HG02623 (cell line): ENCODE measurements at regions not wholly inside any gene's neighbourhood (a gene's known extent, or its start where the extent isn't known, plus 50 kb on each side); places are given as distances from the start of the nearest gene placed in this dataset.
A peak's percentile ranks its signal among the peaks of the same experiment; 100 is the strongest.

Experiments used
- ATAC-seq: cut with Tn5 transposase; IDR thresholded peaks from one replicate; pipeline ENCODE4 v1.9.1; 2021; ENCODE audit warnings: moderate library complexity; ENCODE audit not compliant: unreplicated experiment

DNA sequence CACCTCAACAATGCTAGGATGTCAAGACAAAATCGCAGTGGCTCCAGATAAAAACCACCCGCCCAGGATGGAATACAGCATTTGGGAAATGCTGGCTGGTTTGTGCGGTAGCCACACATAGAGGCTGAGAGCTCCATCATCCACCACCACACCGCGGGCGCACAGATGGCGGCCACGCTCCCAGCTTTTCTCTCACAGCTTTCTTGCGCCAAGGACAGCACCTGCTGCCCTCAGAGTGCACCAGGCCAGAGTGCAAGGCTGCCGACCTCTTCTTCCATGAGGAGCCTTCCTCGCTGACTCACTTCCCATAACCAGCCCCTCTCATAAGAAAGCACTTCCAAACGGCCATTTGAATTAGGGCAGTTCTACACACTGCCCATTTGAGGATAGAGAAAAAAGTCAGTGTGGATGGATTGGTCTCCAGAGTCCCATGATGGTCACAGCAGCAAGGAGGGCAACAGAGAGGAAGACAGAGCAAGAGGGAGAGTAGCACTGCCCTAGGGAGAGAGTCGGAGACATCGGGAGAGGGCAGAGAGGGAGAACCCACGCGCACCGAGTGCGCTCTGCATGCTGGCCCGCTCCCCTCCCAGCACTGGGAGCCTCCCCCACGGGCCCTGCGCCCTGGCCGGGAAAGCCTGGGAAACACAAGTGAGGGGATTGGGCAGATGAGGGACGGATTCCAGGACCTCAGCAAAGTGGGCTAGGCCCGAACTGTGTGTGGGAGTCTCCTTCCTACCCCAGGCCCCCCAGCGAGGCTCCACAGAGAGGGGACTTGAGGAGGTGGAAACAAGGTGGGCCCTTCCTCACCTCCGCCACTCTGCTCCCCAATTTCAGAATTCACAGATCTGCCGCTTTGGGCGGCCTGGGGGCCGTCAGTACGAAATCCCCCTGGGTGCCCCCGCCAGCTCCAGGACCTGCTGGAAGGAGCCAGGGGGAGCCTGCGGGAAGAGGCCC, 156.9 kb downstream of the USP12 start:
- no peak for ATAC-seq

DNA sequence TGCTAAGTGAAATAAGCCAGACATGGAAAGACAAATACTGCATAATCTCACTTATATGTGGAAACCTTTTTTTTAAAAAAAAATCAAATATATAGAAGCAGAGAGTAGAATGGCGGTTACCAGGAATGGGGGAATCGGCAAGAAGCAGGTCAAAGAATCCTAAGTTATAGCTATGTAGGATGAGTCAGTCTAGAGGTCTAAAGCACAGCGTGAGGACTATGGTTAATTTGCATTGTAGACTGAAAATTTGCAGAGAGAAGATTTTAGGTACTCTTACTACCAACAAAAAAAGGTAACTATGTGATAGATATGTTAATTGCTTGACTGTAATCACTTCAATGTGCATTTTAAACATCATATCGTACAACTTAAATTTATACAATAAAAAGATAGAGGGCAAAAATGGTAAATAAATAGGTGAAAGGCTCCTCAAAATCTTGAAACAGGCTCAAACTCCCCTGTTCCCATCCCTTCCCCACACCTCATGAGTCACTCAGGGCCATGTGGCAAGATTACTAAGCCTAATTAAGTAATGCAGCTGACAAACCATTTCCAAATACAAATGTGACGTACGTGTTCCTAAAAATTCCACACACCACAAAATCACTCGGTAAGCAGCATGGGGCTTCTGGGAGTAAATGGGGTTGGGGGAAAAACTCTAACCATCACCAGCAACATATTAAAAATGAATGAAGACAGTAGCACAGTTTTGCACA, 159.0 kb downstream of the USP12 start:
- no peak for ATAC-seq

DNA sequence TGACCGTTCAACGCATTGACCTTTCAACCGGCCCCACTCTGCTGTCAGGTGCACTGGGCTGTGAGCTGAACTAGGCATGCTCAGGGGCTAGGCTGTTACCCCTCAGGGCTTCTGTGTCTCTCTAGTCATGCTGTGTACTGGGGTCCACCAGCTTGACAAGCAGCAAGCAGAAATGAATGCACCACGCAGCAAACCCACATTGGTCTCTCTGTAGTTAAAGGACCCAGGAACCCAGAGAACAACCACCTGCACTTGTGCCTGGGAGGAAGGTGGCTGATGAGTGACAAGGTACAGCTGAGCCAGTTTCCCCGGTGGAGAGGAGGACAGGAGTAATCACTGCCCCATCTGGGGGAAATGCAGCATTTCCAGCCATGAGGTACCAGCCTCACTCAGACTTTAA, 159.9 kb downstream of the USP12 start:
- ATAC-seq = no peak

DNA sequence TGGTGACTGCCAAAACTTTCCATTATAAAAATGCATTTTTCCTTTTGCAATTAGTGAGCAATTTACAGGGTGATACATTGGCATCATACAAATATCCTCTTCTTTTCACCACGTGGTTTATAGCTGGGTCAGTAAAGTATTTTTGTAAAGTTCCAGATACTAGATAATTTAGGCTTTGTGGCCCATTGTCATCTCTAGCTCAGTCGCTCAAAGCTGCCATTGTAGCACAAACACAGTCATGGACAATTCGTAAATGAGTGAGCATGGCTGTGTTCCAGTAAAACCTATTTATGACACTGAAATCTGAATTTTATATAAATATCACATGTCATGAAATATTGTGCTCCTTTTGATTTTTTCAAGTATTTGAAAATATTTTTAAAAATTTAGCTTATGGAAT, 162.9 kb downstream of the USP12 start:
- no peak for ATAC-seq

DNA sequence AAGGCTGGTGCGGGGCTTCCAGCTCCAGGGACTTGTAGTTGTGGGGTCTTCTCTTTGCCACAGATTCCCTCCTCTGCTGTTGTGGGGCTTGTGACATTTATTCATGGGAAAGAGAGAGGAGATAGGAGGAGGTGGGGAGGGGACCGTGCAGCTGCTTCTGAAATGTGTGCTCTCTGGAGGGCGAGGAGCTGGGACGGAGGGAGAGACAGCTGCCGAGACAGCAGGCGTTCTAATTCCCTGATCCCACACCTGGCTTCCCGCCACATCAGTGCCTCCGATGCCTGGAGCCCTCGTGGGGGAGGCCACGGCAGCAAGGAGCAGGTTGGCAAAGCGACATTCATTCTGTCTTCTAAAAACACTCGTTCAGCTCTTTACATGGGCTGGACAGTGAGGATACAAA, 164.4 kb downstream of the USP12 start:
- no peak for ATAC-seq

DNA sequence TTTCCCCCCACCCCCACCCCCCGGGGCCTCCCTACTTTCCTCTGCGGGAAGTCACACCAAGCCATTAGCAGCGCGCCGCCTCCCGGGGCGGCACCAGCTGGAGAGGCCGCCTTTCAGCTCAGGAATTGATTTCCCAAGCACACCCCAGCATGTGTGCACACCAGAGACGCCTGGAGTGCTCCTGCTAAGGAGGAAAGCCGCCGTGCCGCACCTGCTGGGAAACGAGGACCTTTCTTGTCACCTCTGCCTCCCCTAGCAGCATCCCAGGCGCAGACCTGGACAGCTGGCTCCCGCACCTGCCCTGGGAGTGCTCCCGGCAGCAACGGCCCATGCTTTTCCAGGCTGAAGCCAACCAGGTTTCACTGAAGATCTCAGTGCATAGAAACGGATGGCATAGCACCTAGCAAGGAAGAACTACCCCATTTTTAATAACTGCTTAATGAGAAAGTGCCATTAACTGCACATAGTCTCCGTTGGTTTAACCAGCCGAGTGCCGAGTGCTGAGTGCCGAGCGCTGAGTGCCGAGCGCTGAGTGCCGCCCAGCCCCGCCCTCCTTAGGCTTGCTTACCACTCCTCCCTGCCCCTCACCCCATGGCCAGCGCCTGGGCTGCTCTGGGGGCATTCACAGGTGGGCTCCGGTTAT, 165.0 kb downstream of the USP12 start:
- no peak for ATAC-seq

DNA sequence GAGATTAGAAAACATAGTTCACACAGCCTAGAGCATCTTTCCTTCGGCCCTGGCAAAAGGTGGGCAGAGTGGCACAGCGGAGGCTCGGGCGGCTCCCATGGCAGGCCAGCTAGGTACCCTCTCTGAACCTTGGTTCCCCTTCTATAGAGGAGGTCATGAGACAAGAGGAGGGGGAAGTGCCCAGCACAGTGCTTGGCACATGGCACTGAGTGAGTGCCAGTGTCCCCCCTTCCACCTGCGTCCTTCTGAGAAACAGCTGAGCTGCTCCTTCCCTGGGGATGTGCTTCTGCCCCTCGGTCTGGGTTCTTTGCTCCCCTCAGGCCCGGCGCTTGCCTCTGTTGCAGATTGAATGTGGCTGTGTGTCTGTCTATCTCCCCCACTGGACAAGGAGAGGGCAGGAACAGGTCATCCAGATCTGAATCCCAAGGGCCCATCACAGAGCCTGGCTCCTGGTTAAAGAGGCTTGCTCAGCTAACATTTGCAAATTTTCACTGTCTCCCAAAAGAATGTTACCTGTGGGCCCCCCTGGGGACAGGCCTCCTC, 165.6 kb downstream of the USP12 start:
- no peak for ATAC-seq

DNA sequence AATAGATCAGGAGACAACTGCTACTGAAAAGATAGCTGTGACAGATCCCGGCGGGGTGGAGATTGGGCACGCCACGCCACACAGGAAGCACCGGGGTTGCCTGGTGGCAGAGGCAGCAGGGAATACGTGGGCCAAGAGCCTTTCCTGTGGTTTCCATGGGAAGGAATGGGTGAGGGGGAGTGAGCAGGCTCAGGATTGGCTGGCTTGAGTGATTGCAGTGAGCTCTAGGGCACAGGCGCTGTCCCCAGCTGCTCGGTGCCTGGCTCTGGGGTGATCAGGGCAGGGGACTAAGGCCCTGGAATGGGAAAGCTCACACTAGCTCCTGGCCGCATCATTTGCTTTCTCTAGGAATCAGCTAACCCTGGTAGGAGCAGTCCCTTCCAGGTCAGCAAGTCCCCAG, 166.1 kb downstream of the USP12 start:
- no peak for ATAC-seq

DNA sequence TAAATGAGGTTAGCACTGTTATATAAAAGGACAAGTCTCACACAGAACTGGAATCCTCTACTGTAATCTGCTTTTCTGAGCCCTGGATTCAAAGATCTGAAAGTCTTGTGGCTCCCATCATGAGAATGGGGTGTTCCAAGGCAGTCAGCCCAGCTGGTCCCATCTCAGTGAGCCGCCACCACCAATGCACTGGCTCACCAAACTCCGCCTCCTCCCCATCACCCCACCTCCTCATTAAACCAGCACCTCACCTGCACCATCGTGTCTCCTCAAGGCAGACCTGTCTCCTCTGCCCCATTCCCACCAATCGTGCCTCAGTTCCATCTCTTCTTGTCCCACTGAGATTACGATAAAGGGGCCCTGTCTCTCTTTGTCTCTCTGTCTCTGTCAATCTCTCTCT, 166.7 kb downstream of the USP12 start:
- ATAC-seq = no peak

DNA sequence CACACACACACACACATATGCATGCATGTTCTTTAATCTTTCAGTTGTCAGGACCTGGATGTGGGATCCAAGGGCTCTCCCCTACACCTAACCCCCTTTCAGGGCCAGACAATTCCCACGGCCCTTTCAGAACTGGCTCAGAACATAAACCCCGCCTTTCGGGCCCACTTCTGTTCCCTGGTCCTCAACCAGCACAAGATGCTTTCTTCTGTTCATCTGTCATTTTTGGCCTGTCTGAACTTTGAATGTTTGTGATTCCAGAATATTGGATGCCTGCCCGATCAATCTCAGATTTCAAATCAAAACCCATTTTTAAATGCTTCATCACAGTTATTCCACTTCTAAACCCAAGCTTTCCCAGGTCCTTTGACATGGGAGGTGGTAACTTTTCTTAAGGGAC, 167.3 kb downstream of the USP12 start:
- ATAC-seq = no peak

DNA sequence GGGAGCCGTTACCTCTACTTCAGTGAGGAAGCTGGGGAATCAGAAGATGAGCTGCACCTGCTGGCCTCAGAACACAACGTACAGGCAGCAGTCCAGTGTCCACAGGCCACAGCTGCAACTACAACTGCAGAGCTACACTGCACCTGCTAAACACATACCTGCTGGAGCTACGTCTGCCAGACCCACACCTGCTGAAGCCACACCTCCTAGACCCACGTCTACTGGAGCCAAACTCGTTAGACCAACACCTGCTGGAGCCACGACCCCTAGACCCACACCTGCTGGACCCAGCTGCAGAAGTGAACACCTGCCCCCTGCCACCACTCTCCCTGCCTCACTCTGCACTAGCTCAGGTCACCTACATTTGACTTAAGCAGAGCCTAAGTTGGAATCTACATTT, 169.9 kb downstream of the USP12 start:
- ATAC-seq = no peak

DNA sequence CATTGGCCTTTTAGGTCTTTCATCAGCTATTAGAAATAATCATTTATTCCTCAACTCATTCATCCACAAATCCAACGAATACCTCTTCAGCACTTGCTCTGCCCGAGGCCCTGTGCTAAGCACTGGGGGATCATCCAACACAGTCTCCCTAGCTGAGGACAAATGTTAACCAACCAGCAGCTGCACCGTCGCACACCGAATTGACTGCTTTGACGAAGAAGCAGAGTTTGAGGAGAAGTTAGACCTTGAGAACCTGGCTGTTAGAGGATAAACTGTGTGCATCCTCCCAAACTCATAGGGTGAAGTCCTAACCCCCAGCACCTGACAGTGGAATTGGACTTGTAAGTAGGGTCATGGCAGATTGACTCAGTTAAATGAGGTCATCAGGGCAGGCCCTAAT, 170.9 kb downstream of the USP12 start:
- ATAC-seq = no peak

DNA sequence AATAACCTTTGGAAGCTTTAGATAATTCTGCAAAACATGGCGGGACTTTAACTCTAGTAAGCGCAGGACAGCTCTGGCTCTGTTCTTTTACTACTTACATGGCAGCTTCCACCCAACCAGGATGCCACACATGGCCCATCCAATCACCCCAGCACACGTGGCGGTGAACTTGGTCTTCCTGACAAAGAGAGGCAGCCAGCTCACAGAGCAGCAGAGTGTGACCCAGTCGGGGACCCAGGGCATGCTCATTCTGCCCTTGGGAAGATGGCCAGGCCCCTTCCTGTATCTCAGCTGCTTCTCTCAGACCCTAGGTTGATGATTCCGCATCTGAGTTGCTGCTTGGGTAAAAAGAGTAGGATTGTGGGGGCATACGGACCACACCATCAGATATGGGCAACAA, 172.1 kb downstream of the USP12 start:
- no peak for ATAC-seq

DNA sequence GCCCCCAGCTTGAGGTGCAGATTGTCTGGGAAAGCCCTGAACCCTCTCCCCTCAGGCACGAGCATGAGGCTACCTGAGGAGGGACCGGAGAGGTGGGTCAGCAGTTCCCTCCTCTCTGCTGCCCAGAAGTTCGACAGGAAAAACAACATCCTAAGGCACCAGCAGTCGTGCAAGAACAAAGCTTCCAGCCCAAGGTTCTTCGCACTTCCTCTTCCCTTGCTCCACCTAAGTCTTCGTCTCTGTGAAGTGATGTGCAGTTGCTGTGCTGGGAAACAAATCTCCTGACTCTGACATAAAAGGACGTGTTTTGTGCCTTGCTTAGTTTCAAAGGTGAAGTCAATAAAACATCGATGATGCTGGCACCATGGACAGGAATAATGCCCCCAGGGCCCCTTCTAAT, 173.3 kb downstream of the USP12 start:
- no peak for ATAC-seq

DNA sequence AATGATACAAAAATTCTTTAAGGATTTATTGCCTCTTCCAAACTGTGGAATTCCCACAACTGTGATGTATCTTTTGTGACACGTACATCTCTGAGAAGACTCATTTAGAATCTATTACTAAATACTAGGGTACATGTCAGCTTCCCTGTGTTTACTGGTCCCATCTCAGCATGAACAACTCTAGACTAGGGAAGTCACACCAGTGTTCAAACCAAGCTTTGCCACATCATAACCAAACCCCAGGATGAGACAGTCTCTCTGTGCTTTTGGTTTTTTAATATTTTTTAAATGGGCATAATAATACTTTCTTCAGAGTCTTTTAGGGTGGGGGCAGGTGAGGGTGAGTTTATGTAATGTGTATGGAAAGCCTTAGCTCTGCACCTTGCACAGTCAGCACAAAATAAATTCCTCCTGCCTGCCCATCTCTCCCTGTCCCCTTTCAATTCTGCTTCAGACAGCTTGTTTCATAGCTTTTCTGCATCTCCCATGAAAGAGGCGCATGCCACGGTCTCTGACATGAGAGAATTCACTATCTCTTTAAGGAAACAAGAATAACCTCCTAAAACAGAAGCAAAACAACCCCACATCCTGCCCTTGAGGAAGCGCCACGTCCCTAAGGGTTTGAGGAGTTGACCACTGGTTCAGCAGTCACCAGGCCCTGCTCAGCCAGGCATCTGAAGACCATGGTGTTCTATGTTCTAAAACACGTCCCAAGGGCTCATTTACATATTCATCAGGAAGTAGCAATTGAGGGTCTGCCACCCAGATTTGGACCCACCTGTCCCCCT, 174.5 kb downstream of the USP12 start:
- peak; percentile 76 for ATAC-seq

DNA sequence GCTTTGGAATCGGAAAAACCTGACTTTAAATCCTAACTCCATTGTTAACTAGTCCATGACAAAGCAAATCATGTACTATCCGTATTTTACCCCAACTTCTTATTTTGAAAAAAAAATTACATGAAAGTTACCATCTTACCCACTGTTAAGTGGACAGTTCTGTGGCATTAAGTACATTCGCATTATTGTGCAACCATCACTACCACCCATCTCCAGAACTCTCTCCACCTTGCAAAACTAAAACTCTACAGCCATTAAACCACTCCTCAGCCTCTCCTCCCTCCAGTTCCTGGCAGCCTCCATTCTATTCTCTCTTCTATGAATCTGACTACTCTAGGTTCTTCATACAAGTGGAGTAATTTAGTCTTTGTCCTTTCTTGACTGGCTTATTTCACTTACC, 176.5 kb downstream of the USP12 start:
- ATAC-seq = no peak

DNA sequence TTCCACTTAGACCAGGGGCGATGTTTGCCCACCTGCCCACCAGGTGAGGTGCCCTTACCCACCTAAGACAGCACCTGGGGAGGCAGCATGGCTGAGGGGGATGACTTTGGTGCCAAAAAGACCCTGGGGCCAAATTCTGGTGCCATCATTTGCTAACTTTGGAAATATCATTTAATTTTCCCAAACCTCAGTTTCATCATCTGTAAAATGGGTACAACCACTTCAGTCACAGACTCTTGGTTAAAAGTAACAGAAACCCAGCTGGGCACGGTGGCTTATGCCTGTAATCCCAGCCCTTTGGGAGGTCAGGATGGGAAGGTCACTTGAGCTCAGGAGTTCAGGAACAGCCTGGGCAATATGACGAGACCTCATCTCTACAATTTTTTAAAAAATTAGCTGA, 177.8 kb downstream of the USP12 start:
- ATAC-seq = no peak

DNA sequence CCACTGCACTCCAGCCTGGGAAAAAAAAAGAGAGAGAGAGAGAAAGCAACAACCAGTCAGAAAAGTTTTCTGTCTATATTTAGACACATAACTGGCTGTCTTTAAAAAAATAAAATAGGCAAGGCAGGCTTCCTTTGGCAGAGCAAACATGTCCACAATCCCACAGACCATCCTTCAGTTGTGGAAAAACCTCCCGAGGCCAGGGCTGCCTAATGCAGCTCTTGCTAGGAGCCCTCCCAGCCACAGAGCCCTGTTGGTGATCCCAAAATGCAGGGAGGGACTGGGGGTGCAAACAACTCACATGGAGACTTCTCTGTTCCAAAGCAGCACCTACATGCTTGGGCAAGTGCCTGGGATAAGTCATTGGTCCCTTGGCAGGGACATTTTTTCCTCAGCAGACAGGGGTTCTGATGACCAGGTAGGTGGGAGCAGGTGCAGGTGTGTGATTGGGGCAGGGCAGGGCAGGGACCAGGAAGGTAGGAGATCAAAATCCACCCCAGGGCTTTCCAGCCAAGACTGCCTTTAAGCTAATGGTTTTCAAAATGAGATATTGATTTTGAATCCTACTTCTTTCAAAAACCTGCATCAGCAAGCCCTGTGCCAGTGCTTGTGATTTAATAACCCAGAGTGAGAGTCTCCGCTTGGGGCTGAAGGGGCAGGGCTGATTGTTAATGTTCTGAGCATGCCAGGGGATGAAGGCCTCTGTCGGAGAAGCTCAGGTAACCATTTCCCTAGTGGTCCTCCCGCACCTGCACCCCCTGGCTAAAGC, 178.5 kb downstream of the USP12 start:
- ATAC-seq = no peak

DNA sequence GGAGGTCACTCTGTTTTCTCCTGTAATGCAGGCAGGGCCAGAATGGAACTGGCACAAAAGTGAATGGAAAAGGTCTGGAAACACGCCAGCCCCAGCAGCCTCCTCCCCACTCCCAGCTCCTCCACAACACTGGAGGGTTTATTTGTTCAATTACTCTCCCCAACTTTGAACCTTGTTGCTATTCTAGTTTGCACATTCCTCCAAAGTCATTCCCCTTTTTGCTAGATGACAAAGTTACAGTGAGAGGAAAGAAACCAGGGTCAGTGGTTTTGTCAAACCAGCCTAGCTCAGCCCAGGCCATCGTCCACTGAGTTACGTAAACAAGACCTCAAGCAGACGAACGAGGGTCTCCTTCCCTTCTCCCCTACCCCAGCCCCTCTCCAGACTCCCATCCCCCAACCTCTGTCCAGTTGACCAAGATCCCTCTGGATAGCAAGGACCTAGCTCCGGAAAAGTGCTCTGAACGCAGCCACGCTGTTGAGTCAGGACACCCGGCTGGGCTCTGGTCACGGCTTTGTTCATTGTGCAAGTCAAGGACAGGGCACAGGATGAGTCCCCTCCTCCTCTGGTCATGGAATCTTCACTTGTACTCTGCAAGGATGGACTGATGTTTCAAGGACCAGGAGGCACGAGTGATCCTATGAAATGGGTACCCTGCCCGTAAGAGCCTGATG, 180.0 kb downstream of the USP12 start:
- no peak for ATAC-seq
